Endodermal cell (in vitro differentiated cells): ENCODE measurements at regions not wholly inside any gene's neighbourhood (a gene's known extent, or its start where the extent isn't known, plus 50 kb on each side); places are given as distances from the start of the nearest gene placed in this dataset.

Experiments used
- DNase-seq: peaks from one replicate; pipeline ENCODE4 v3.0.0-alpha.2; 2017
- H3K27ac ChIP-seq: 2 replicates; pipeline ENCODE4 v1.5.1; 2013; ENCODE audit warnings: mild to moderate bottlenecking, low read depth, low read length, moderate library complexity
- H3K27me3 ChIP-seq: 2 replicates; pipeline ENCODE4 v1.6.1; 2013; ENCODE audit warnings: mild to moderate bottlenecking, low read length, moderate library complexity; ENCODE audit not compliant: insufficient read depth, control insufficient read depth, poor library complexity, severe bottlenecking
- H3K36me3 ChIP-seq: 2 replicates; pipeline ENCODE4 v1.7.0; 2013; ENCODE audit warnings: mild to moderate bottlenecking, low read length, moderate library complexity; ENCODE audit not compliant: control insufficient read depth, insufficient read depth
- H3K4me1 ChIP-seq: one replicate; pipeline ENCODE4 v1.7.0; 2013; ENCODE audit warnings: low read length; ENCODE audit not compliant: control insufficient read depth, insufficient read depth
- H3K4me3 ChIP-seq: 2 replicates; pipeline ENCODE4 v1.5.1; 2013; ENCODE audit warnings: mild to moderate bottlenecking, low read length, moderate library complexity
- H3K9ac ChIP-seq: 2 replicates; pipeline ENCODE4 v1.6.1; 2013; ENCODE audit warnings: mild to moderate bottlenecking, low read length, moderate library complexity; ENCODE audit not compliant: poor library complexity, severe bottlenecking; ENCODE audit errors: extremely low read depth
- H3K9me3 ChIP-seq: 2 replicates; pipeline ENCODE4 v1.6.1; 2013; ENCODE audit warnings: mild to moderate bottlenecking, low read length, moderate library complexity; ENCODE audit not compliant: control insufficient read depth
- H3K27ac Mint-ChIP-seq: 2 replicates; pipeline ENCODE4 v1.8.0; 2020; ENCODE audit warnings: mixed read lengths
- H3K27me3 Mint-ChIP-seq: 2 replicates; pipeline ENCODE4 v1.8.0; 2021; ENCODE audit warnings: mild to moderate bottlenecking, mixed read lengths; ENCODE audit not compliant: insufficient read depth
- H3K36me3 Mint-ChIP-seq: 2 replicates; pipeline ENCODE4 v1.8.0; 2020; ENCODE audit warnings: low read depth, mixed read lengths
- H3K4me1 Mint-ChIP-seq: 2 replicates; pipeline ENCODE4 v1.8.0; 2020; ENCODE audit warnings: mixed read lengths
- H3K4me3 Mint-ChIP-seq: 2 replicates; pipeline ENCODE4 v1.8.0; 2020; ENCODE audit warnings: mild to moderate bottlenecking, moderate library complexity, mixed read lengths
- H3K9me3 Mint-ChIP-seq: 2 replicates; pipeline ENCODE4 v1.8.0; 2020; ENCODE audit warnings: mild to moderate bottlenecking, mixed read lengths
- CTCF ChIP-seq: fragments of 200-600 bp; sonication (generic); conservative IDR thresholded peaks from 2 replicates; pipeline ENCODE4 v1.5.0; 2021; ENCODE audit warnings: antibody characterized with exemption, mild to moderate bottlenecking
- WGBS, 2 experiments: methylation state at CpG; one replicate each; pipeline versions ENCODE4 v1.1.5 to v1.1.7; 2013; ENCODE audit warnings: missing lambda C conversion rate in 2 of 2, mixed read lengths in 1 of 2; ENCODE audit not compliant: insufficient coverage in 1 of 2, insufficient read length in 1 of 2; 5-methylcytosine and 5-hydroxymethylcytosine counted together

DNA sequence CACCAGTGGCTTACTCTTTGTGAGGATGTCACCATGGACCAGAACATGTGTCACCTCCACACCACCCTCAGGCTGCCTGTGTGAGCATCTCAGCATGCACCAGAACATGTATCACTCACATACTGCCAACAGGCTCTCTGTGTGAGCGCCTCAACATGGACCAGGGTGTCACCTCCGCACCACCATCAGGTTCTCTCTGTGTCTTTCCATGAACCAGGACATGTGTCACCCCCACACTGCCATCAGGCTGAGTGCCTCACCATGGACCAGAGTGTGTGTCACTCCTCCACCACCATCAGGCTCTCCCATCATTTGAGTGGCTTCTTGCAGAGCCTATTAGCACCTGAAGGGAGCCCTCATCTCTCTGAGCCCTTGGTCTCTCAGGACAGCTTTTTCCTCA lies 125.2 kb downstream of the ZNF648 start:
- Mint-ChIP-seq H3K27me3 (no peaks in the 10 kb centered on the region), H3K27ac (no peak overlapping the region), H3K4me3 (no peak overlapping the region), H3K36me3 (no peaks in the 10 kb centered on the region), H3K4me1 (no peaks in the 10 kb centered on the region), H3K9me3 (no peaks in the 10 kb centered on the region)
- no peak for DNase-seq
- Histone ChIP-seq H3K4me1 (no peaks in the 10 kb centered on the region), H3K9me3 (no peaks in the 10 kb centered on the region), H3K27ac (no peak overlapping the region), H3K4me3 (no peak overlapping the region), H3K9ac (no peak overlapping the region), H3K27me3 (peaks cover 8% of the 10 kb centered on the region), H3K36me3 (no peaks in the 10 kb centered on the region)
- 93% methylated on average over 2 of the region's 2 CpGs; no CpG with 5 or more reads in 1 of the 2 experiments for WGBS, 2 experiments
- TF ChIP-seq CTCF: no peak

- H3K4me3 Mint-ChIP-seq: no peak overlapping the region
- no peaks in the 10 kb centered on the region for H3K27me3 Mint-ChIP-seq
- Histone ChIP-seq H3K4me3 (no peak overlapping the region), H3K27me3 (peaks cover 8% of the 10 kb centered on the region), H3K27ac (no peak overlapping the region), H3K9me3 (no peaks in the 10 kb centered on the region), H3K4me1 (no peaks in the 10 kb centered on the region), H3K36me3 (no peaks in the 10 kb centered on the region), H3K9ac (no peak overlapping the region)
- DNase-seq: no peak
- TF ChIP-seq CTCF: no peak
- 80 to 87% methylated on average over 1 to 2 of the region's 2 CpGs for WGBS, 2 experiments
- H3K4me1 Mint-ChIP-seq: no peaks in the 10 kb centered on the region
- H3K27ac Mint-ChIP-seq: no peak overlapping the region
- H3K36me3 Mint-ChIP-seq: no peaks in the 10 kb centered on the region
- H3K9me3 Mint-ChIP-seq: no peaks in the 10 kb centered on the region
Observed at GRCh38 chr1:181931873-181932272, 129.6 kb downstream of the ZNF648 start.

DNA sequence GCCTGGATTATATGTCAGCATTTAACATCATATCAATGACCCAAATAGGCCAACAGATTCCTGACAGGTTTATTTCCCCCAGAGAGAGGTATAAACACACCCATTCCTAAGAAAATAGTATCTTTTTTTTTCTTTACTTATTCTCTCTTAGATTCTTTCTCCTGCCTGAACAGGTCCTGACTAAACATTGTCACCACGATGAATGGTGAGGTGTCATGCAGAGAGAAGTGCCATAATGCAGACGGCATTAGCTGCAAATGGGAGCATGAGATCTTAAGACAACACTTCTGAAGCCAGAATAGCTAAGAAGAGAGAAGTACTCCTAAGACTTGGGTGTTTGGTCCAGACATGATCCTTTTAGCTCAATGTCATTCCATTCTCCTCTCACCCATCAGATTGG lies 131.3 kb downstream of the ZNF648 start:
- DNase-seq: no peak
- H3K27me3 ChIP-seq: peaks cover 8% of the 10 kb centered on the region
- Mint-ChIP-seq H3K27ac (no peak overlapping the region), H3K36me3 (no peaks in the 10 kb centered on the region), H3K9me3 (no peaks in the 10 kb centered on the region), H3K4me3 (no peak overlapping the region), H3K27me3 (peaks cover 2% of the 10 kb centered on the region), H3K4me1 (no peaks in the 10 kb centered on the region)
- 93 to 100% methylated on average over 1 to 2 of the region's 2 CpGs for WGBS, 2 experiments
- H3K27ac ChIP-seq: no peak overlapping the region
- no peak overlapping the region for H3K9ac ChIP-seq
- no peaks in the 10 kb centered on the region for H3K9me3 ChIP-seq
- H3K4me1 ChIP-seq: no peaks in the 10 kb centered on the region
- TF ChIP-seq CTCF: no peak
- H3K4me3 ChIP-seq: no peak overlapping the region
- H3K36me3 ChIP-seq: no peaks in the 10 kb centered on the region
